ENCODE measurements at regions not wholly inside any gene's neighbourhood (a gene's known extent, or its start where the extent isn't known, plus 50 kb on each side); places are given as distances from the start of the nearest gene placed in this dataset.

DNA sequence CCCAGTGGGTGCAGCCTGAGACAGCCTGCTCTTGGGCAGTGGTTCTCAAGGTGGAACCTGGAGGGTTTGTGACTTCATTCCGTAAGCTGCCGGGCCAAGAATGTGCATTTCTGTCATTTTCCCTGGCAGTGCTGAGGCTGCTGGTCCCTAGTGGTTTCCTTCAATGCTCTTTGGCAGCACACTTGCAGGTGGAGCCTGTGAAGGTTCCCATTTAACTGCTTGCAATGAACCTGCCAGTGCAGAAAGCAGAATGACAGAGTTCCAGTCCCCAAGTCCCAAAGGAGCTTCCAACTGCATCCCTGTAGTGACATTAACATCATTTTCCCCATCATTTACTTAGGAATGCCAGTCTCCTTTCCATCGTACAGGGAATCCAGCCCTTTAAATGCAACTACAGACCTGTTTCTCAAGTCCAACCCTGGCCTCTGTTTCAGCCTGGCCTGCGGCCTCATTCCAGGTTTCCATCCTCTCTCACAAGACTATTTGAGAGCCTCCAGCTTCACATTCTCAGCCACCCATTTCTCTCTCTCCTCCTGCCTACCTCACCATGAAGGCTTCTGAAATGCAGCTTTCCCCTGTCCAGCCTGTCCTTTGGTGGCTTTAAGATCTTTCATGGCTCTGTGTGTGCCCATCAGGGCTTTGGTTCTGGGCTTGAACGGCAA, 149.7 kb upstream of the GGTLC1 start:
- WGBS (ENCODE audit: insufficient coverage): 71% methylated on average over 5 of the region's 5 CpGs
- Mint-ChIP-seq H3K4me1 (peaks cover 0 to 4% (median 0%) of the 10 kb centered on the region in 3 donors), H3K27me3 (no peaks in the 10 kb centered on the region), H3K36me3 (no peaks in the 10 kb centered on the region), H3K9me3 (peaks cover 0 to 6% (median 0%) of the 10 kb centered on the region in 3 donors), H3K27ac (no peak overlapping the region), H3K4me3 (no peak overlapping the region)
- no peak for DNase-seq
- CTCF ChIA-PET: no interaction called here
- H3K4me1 ChIP-seq (ENCODE audit: control insufficient read depth in 1 of 2, extremely low read depth in 1 of 2, insufficient read depth in 2 of 2, low read length in 2 of 2): peaks cover 0 to 15% of the 10 kb centered on the region in 2 experiments
- H3K27me3 ChIP-seq (replicated peaks in 1 of 2; ENCODE audit: control insufficient read depth in 2 of 2, extremely low read depth in 1 of 2, insufficient read depth in 2 of 2, low read length in 1 of 2): peaks cover 0 to 6% of the 10 kb centered on the region in 2 experiments
- no peaks in the 10 kb centered on the region for H3K9me3 ChIP-seq
- no peak for ATAC-seq (replicated peaks in 1 of 4)
- no peak overlapping the region for H3K27ac ChIP-seq (ENCODE audit: low read length)
- POLR2A ChIA-PET: no interaction called here
- no peaks in the 10 kb centered on the region for H3K36me3 ChIP-seq (ENCODE audit: control insufficient read depth in 2 of 2, extremely low read depth in 1 of 2, insufficient read depth in 1 of 2, low read length in 1 of 2)
- no peak overlapping the region for H3K4me3 ChIP-seq (ENCODE audit: control insufficient read depth in 1 of 2, extremely low read depth in 1 of 2, low read length in 1 of 2)

DNA sequence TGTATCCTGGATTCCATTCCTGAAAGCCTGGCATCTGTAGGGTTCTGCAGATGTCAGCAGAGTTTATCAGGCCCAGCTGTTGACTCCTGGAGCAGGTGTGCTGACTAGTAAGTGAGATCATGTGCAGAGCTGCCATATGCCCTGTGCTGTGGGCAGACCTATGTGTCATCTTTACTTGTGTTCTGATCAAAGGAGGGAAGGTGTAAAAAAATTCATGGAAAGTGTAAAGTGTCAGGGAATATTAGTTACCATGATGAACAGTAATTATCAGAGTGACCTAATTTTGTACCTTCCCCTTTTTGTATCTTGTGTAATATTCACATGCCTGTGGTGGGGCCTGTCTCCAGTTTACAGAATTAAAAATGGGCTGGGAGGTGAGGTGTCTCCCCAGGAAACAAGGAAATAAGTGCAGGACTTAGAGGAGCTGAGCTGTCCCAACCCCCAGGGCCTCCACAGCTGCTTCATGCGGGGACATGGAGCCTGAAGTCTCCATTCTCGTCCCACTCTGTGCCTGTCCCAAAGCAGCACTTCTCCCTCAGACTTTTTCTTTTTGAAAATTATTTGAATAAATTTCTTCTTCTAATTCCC, 148.2 kb upstream of the GGTLC1 start:
- CTCF ChIA-PET: no interaction called here
- ATAC-seq (replicated peaks in 1 of 4) (no peak), DNase-seq (no peak)
- Histone ChIP-seq H3K4me3 (ENCODE audit: control insufficient read depth in 1 of 2, extremely low read depth in 1 of 2, low read length in 1 of 2) (no peak overlapping the region), H3K36me3 (ENCODE audit: control insufficient read depth in 2 of 2, extremely low read depth in 1 of 2, insufficient read depth in 1 of 2, low read length in 1 of 2) (no peaks in the 10 kb centered on the region), H3K9me3 (no peaks in the 10 kb centered on the region), H3K27ac (ENCODE audit: low read length) (no peak overlapping the region), H3K27me3 (replicated peaks in 1 of 2; ENCODE audit: control insufficient read depth in 2 of 2, extremely low read depth in 1 of 2, insufficient read depth in 2 of 2, low read length in 1 of 2) (peaks cover 0 to 6% of the 10 kb centered on the region in 2 experiments), H3K4me1 (ENCODE audit: control insufficient read depth in 1 of 2, extremely low read depth in 1 of 2, insufficient read depth in 2 of 2, low read length in 2 of 2) (peaks cover 0 to 11% of the 10 kb centered on the region in 2 experiments)
- no peaks in the 10 kb centered on the region for H3K36me3 Mint-ChIP-seq
- H3K9me3 Mint-ChIP-seq: peaks cover 0 to 4% (median 0%) of the 10 kb centered on the region in 3 donors
- WGBS (ENCODE audit: insufficient coverage): no CpG with 5 or more reads among the region's 2 CpGs
- no peaks in the 10 kb centered on the region for H3K27me3 Mint-ChIP-seq
- peaks cover 0 to 6% (median 1%) of the 10 kb centered on the region in 3 donors for H3K4me1 Mint-ChIP-seq
- POLR2A ChIA-PET: no interaction called here
- no peak overlapping the region for H3K4me3 Mint-ChIP-seq
- H3K27ac Mint-ChIP-seq: no peak overlapping the region

DNA sequence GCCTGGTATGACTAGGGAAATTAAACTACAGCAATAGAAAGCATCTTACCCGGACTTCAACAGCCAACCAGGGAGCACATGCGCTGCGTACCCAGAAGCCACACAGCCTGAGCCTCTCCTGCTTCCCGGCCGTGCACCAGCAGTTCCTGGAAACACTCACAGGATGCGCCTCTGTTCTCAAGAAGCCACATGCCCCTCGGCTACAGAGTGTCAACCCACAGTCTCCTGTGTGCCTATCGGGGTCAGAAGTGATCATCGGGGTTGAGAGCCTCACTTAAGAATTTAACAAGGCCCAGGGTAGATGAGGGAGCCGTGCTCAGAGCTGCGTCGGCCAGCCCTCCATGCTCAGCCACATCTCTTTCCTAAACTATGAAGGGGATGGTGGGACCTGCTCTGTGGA, 147.2 kb upstream of the GGTLC1 start:
- no peak overlapping the region for H3K4me3 ChIP-seq (ENCODE audit: control insufficient read depth in 1 of 2, extremely low read depth in 1 of 2, low read length in 1 of 2)
- H3K27me3 ChIP-seq (replicated peaks in 1 of 2; ENCODE audit: control insufficient read depth in 2 of 2, extremely low read depth in 1 of 2, insufficient read depth in 2 of 2, low read length in 1 of 2): peaks cover 0 to 6% of the 10 kb centered on the region in 2 experiments
- Mint-ChIP-seq H3K9me3 (no peaks in the 10 kb centered on the region), H3K4me3 (no peak overlapping the region), H3K4me1 (peaks cover 0 to 9% (median 5%) of the 10 kb centered on the region in 3 donors), H3K36me3 (no peaks in the 10 kb centered on the region), H3K27ac (no peak overlapping the region), H3K27me3 (no peaks in the 10 kb centered on the region)
- peaks cover 0 to 11% of the 10 kb centered on the region in 2 experiments for H3K4me1 ChIP-seq (ENCODE audit: control insufficient read depth in 1 of 2, extremely low read depth in 1 of 2, insufficient read depth in 2 of 2, low read length in 2 of 2)
- H3K36me3 ChIP-seq (ENCODE audit: control insufficient read depth in 2 of 2, extremely low read depth in 1 of 2, insufficient read depth in 1 of 2, low read length in 1 of 2): no peaks in the 10 kb centered on the region
- H3K27ac ChIP-seq (ENCODE audit: low read length): no peak overlapping the region
- CTCF ChIA-PET: no interaction called here
- ATAC-seq (replicated peaks in 1 of 4) (no peak), DNase-seq (peak in 2 of 35 experiments; percentile 10 to 20)
- H3K9me3 ChIP-seq: no peaks in the 10 kb centered on the region
- 75% methylated on average over 9 of the region's 12 CpGs for WGBS (ENCODE audit: insufficient coverage)
- POLR2A ChIA-PET: no interaction called here

DNA sequence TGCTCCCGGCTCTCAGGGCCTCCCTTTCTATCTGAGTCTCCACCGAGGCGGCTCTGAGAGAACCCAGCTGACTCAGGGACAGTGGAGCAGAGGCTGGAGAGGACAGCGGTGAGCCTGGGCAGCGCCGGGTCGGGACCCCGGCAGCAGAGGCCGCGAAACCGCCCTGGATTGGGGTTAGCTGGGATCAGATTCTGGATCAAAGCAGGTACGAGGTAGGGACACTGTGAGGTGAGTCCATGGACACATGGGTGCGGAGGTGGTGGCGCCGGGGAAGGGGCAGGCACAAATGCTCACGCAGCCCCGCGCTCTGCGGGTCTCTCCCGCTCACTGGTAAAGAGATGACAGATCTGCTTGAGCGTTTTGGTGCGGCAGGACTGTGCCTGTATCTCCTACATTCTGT, 146.4 kb upstream of the GGTLC1 start:
- H3K4me3 ChIP-seq (ENCODE audit: control insufficient read depth in 1 of 2, extremely low read depth in 1 of 2, low read length in 1 of 2): no peak overlapping the region
- peaks cover 0 to 6% of the 10 kb centered on the region in 2 experiments for H3K27me3 ChIP-seq (replicated peaks in 1 of 2; ENCODE audit: control insufficient read depth in 2 of 2, extremely low read depth in 1 of 2, insufficient read depth in 2 of 2, low read length in 1 of 2)
- no peaks in the 10 kb centered on the region for H3K36me3 ChIP-seq (ENCODE audit: control insufficient read depth in 2 of 2, extremely low read depth in 1 of 2, insufficient read depth in 1 of 2, low read length in 1 of 2)
- Mint-ChIP-seq H3K27me3 (no peaks in the 10 kb centered on the region), H3K27ac (no peak overlapping the region), H3K4me1 (peaks cover 0 to 9% (median 5%) of the 10 kb centered on the region in 3 donors), H3K9me3 (no peaks in the 10 kb centered on the region), H3K4me3 (no peak overlapping the region), H3K36me3 (no peaks in the 10 kb centered on the region)
- WGBS (ENCODE audit: insufficient coverage): 93% methylated on average over 21 of the region's 22 CpGs
- POLR2A ChIA-PET: interaction anchor here in 1 of 2 donors (0.6 kb wide), 1 partner anchor 254 kb away, joined by 4 read pairs; no protein-coding TSS in a partner anchor
- no peak for DNase-seq
- no peak for ATAC-seq (replicated peaks in 1 of 4)
- H3K4me1 ChIP-seq (ENCODE audit: control insufficient read depth in 1 of 2, extremely low read depth in 1 of 2, insufficient read depth in 2 of 2, low read length in 2 of 2): peaks cover 0 to 11% of the 10 kb centered on the region in 2 experiments
- no peaks in the 10 kb centered on the region for H3K9me3 ChIP-seq
- CTCF ChIA-PET: no interaction called here
- no peak overlapping the region for H3K27ac ChIP-seq (ENCODE audit: low read length)

DNA sequence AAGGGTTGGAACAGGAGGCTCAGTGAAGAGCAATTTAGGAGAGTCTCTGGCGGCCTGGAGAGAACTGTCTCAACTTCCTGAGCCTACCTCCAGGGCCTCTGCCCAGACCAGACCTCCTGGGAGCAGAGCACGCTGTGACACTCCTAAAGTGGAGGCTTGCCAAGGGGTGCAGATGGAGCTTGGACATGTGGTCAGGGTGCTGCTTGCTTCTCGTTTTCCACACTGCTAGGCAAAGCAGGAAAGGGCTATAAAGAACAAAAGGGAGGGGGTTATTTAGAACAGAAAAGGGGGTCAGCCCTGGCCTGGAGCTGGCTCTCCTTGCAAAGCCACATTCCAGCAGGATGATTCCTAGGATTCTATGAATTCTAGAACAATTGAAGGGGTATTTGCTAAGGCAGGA, 145.7 kb upstream of the GGTLC1 start:
- Mint-ChIP-seq H3K4me3 (no peak overlapping the region), H3K4me1 (peaks cover 0 to 9% (median 5%) of the 10 kb centered on the region in 3 donors), H3K9me3 (no peaks in the 10 kb centered on the region), H3K27me3 (no peaks in the 10 kb centered on the region), H3K27ac (no peak overlapping the region), H3K36me3 (no peaks in the 10 kb centered on the region)
- ChIA-PET POLR2A (interaction anchor here in 1 of 2 donors (0.6 kb wide), 1 partner anchor 419 kb away, joined by 4 read pairs; no protein-coding TSS in a partner anchor), CTCF (no interaction called here)
- no peak for DNase-seq
- ATAC-seq (replicated peaks in 1 of 4): no peak
- peaks cover 0 to 6% of the 10 kb centered on the region in 2 experiments for H3K27me3 ChIP-seq (replicated peaks in 1 of 2; ENCODE audit: control insufficient read depth in 2 of 2, extremely low read depth in 1 of 2, insufficient read depth in 2 of 2, low read length in 1 of 2)
- H3K4me1 ChIP-seq (ENCODE audit: control insufficient read depth in 1 of 2, extremely low read depth in 1 of 2, insufficient read depth in 2 of 2, low read length in 2 of 2): peaks cover 0 to 11% of the 10 kb centered on the region in 2 experiments
- no peaks in the 10 kb centered on the region for H3K36me3 ChIP-seq (ENCODE audit: control insufficient read depth in 2 of 2, extremely low read depth in 1 of 2, insufficient read depth in 1 of 2, low read length in 1 of 2)
- WGBS (ENCODE audit: insufficient coverage): 52% methylated on average over 2 of the region's 3 CpGs
- H3K9me3 ChIP-seq: no peaks in the 10 kb centered on the region
- no peak overlapping the region for H3K4me3 ChIP-seq (ENCODE audit: control insufficient read depth in 1 of 2, extremely low read depth in 1 of 2, low read length in 1 of 2)
- no peak overlapping the region for H3K27ac ChIP-seq (ENCODE audit: low read length)

DNA sequence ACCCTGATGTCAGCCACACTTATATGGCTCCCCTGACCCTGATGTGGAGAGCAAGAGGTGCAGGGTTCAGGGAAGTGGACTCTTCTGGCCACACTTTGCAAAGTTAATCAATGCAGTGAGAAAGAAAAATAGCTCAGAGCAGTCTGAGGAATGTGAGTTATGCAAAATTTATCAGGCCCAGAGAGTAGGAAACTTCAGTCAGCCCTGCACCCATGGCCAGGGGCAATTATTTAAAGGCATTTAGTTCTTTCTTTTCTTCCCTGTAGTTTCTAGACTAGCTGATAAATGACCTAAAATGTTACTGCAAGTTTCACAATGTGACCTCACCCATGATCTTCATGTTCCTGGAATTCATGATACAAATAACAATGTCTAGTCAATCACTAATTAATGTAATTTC, 143.7 kb upstream of the GGTLC1 start:
- Histone ChIP-seq H3K4me1 (ENCODE audit: control insufficient read depth in 1 of 2, extremely low read depth in 1 of 2, insufficient read depth in 2 of 2, low read length in 2 of 2) (peaks cover 0 to 11% of the 10 kb centered on the region in 2 experiments), H3K9me3 (no peaks in the 10 kb centered on the region), H3K27ac (ENCODE audit: low read length) (no peak overlapping the region), H3K4me3 (ENCODE audit: control insufficient read depth in 1 of 2, extremely low read depth in 1 of 2, low read length in 1 of 2) (no peak overlapping the region), H3K27me3 (replicated peaks in 1 of 2; ENCODE audit: control insufficient read depth in 2 of 2, extremely low read depth in 1 of 2, insufficient read depth in 2 of 2, low read length in 1 of 2) (no peaks in the 10 kb centered on the region), H3K36me3 (ENCODE audit: control insufficient read depth in 2 of 2, extremely low read depth in 1 of 2, insufficient read depth in 1 of 2, low read length in 1 of 2) (no peaks in the 10 kb centered on the region)
- ATAC-seq (replicated peaks in 1 of 4) (no peak), DNase-seq (no peak)
- no peaks in the 10 kb centered on the region for H3K27me3 Mint-ChIP-seq
- peaks cover 0 to 9% (median 5%) of the 10 kb centered on the region in 3 donors for H3K4me1 Mint-ChIP-seq
- no peak overlapping the region for H3K27ac Mint-ChIP-seq
- no peak overlapping the region for H3K4me3 Mint-ChIP-seq
- CTCF ChIA-PET: interaction anchor here (0.6 to 0.7 kb wide), 2 partner anchors 239 to 822 kb away, joined by 3 to 4 read pairs; no protein-coding TSS in a partner anchor
- POLR2A ChIA-PET: no interaction called here
- H3K36me3 Mint-ChIP-seq: no peaks in the 10 kb centered on the region
- no peaks in the 10 kb centered on the region for H3K9me3 Mint-ChIP-seq
